A549 (cell line): ENCODE measurements at regions not wholly inside any gene's neighbourhood (a gene's known extent, or its start where the extent isn't known, plus 50 kb on each side); places are given as distances from the start of the nearest gene placed in this dataset.

ENCODE experiments used
- ATAC-seq, 2 experiments: fragments of 200-7000 bp in 1 of 2; fragments of >200 bp in 1 of 2; cut with Nextera tagmentation in 1 of 2; cut with Tn5 transposase in 1 of 2; 3 replicates each; pipeline versions ENCODE4 v1.8.0 to v1.9.1; 2018 to 2020; ENCODE audit warnings: mild to moderate bottlenecking in 1 of 2, moderate library complexity in 1 of 2
- CTCF ChIA-PET: fragments of 300-600 bp; sonication (Branson Sonifier 250); formaldehyde crosslinking; extraction: SDS; loops from one replicate; lab custom pipeline; 2021; ENCODE audit warnings: antibody characterized with exemption, inconsistent platforms; lab: Yijun Ruan, JAX
- POLR2A ChIA-PET: fragments of 350-600 bp; formaldehyde crosslinking; extraction: SDS; loops from one replicate; lab custom pipeline; 2021; ENCODE audit warnings: antibody characterized with exemption, inconsistent platforms; lab: Yijun Ruan, JAX
- DNase-seq, 2 experiments: peaks; one replicate each; pipeline versions ENCODE4 v3.0.0 to v3.0.0-alpha.2; 2011 to 2016; ENCODE audit warnings: low read depth in 1 of 2, low spot score in 1 of 2
- FAIRE-seq: peaks from 2 replicates; lab custom pipeline; 2011; peaks lifted over from hg19 to GRCh38; lab: Jason Lieb, UNC
- H3K27ac ChIP-seq, 2 experiments: fragments of >200 bp; sonication (Bioruptor Twin); formaldehyde crosslinking; 3 replicates each; pipeline ENCODE4 v1.5.1; 2016 to 2017
- H3K4me1 ChIP-seq: fragments of >200 bp; sonication (Bioruptor Twin); formaldehyde crosslinking; 3 replicates; pipeline ENCODE4 v1.6.1; 2016
- H3K4me2 ChIP-seq: fragments of >200 bp; sonication (Bioruptor Twin); formaldehyde crosslinking; 3 replicates; pipeline ENCODE4 v1.6.1; 2016
- H3K4me3 ChIP-seq: fragments of >200 bp; sonication (Bioruptor Twin); formaldehyde crosslinking; 3 replicates; pipeline ENCODE4 v1.5.1; 2016
- H3K9me3 ChIP-seq: fragments of >200 bp; sonication (Bioruptor Twin); formaldehyde crosslinking; 3 replicates; pipeline ENCODE4 v1.6.1; 2016
- ATOH8 ChIP-seq: fragments of 250-450 bp; sonication (Bioruptor Pico); IDR thresholded peaks from 2 replicates; pipeline ENCODE4 v1.5.0; 2020; ENCODE audit warnings: low read depth, mild to moderate bottlenecking, moderate library complexity
- BCL3 ChIP-seq: fragments of >200 bp; sonication (Bioruptor Twin); formaldehyde crosslinking; IDR thresholded peaks from 3 replicates; pipeline ENCODE4 v1.6.1; 2016
- CBX8 ChIP-seq: fragments of 200-600 bp; sonication (generic); IDR thresholded peaks from 2 replicates; pipeline ENCODE4 v1.6.1; 2016
- CHD2 ChIP-seq: fragments of 150-350 bp; IDR thresholded peaks from 2 replicates; pipeline ENCODE4 v1.6.1; 2014; ENCODE audit warnings: low read length; ENCODE audit not compliant: partially characterized antibody
- EHF ChIP-seq: fragments of 250-450 bp; sonication (Bioruptor Pico); IDR thresholded peaks from 2 replicates; pipeline ENCODE4 v1.5.0; 2020; ENCODE audit warnings: mild to moderate bottlenecking
- EHMT2 ChIP-seq: fragments of 200-600 bp; sonication (generic); IDR thresholded peaks from 2 replicates; pipeline ENCODE4 v1.6.1; 2016; ENCODE audit warnings: antibody characterized with exemption, low read depth, mild to moderate bottlenecking, moderate library complexity
- FOSB ChIP-seq: fragments of 250-450 bp; sonication (Bioruptor Pico); IDR thresholded peaks from 2 replicates; pipeline ENCODE4 v1.5.0; 2020; ENCODE audit warnings: mild to moderate bottlenecking, moderate library complexity
- FOSL2 ChIP-seq, 2 experiments: fragments of 450-650 bp in 1 of 2; fragments of >200 bp in 1 of 2; sonication (Bioruptor Twin) in 1 of 2; formaldehyde crosslinking; IDR thresholded peaks; 2 replicates each; pipeline versions ENCODE4 v1.5.0 to v1.6.1; 2016 to 2020; ENCODE audit warnings: mild to moderate bottlenecking in 1 of 2, moderate library complexity in 1 of 2
- GATA3 ChIP-seq: IDR thresholded peaks from 2 replicates; pipeline ENCODE4 v1.6.1; 2012; ENCODE audit warnings: borderline replicate concordance
- HES2 ChIP-seq: fragments of >200 bp; sonication (Bioruptor Twin); formaldehyde crosslinking; IDR thresholded peaks from 2 replicates; pipeline ENCODE4 v1.6.1; 2016
- HEYL ChIP-seq: fragments of 250-450 bp; sonication (Bioruptor Pico); IDR thresholded peaks from 2 replicates; pipeline ENCODE4 v1.8.0; 2021; ENCODE audit warnings: mild to moderate bottlenecking, moderate library complexity
- JUN ChIP-seq, 2 experiments: fragments of >200 bp; sonication (Bioruptor Twin); formaldehyde crosslinking; IDR thresholded peaks; 2 replicates in 1 of 2; 3 replicates in 1 of 2; pipeline ENCODE4 v1.6.1; 2016 to 2017
- MAFK ChIP-seq: fragments of 450-650 bp; IDR thresholded peaks from 2 replicates; pipeline ENCODE4 v1.6.1; 2014; ENCODE audit not compliant: partially characterized antibody
- MAZ ChIP-seq: fragments of 150-350 bp; IDR thresholded peaks from 2 replicates; pipeline ENCODE4 v1.6.1; 2014; ENCODE audit warnings: antibody characterized with exemption, low read depth, low read length, borderline replicate concordance
- NR3C1 ChIP-seq: fragments of >200 bp; sonication (Bioruptor Twin); formaldehyde crosslinking; IDR thresholded peaks from 3 replicates; pipeline ENCODE4 v1.6.1; 2017
- POLR2A ChIP-seq: IDR thresholded peaks from 2 replicates; pipeline ENCODE4 v1.6.1; 2012; ENCODE audit warnings: mild to moderate bottlenecking, low read length
- RAD21 ChIP-seq, 2 experiments: fragments of >200 bp in 1 of 2; sonication (Bioruptor Twin) in 1 of 2; formaldehyde crosslinking in 1 of 2; IDR thresholded peaks in 1 of 2; conservative IDR thresholded peaks in 1 of 2; 2 replicates in 1 of 2; 3 replicates in 1 of 2; pipeline ENCODE4 v1.6.1; 2012 to 2018; ENCODE audit warnings: inconsistent platforms in 1 of 2
- RNF2 ChIP-seq: fragments of 200-600 bp; sonication (generic); IDR thresholded peaks from 2 replicates; pipeline ENCODE4 v1.6.1; 2016; ENCODE audit warnings: low read depth, mild to moderate bottlenecking, antibody characterized with exemption, moderate library complexity, borderline replicate concordance
- SMC3 ChIP-seq: fragments of >200 bp; sonication (Bioruptor Twin); formaldehyde crosslinking; IDR thresholded peaks from 3 replicates; pipeline ENCODE4 v1.6.1; 2018; ENCODE audit warnings: inconsistent platforms
- TFCP2L1 ChIP-seq: fragments of 250-450 bp; sonication (Bioruptor Pico); IDR thresholded peaks from 2 replicates; pipeline ENCODE4 v1.5.0; 2021; ENCODE audit warnings: mild to moderate bottlenecking
- TP53 ChIP-seq: fragments of 250-450 bp; sonication (Bioruptor Pico); IDR thresholded peaks from 2 replicates; pipeline ENCODE4 v1.5.0; 2021; ENCODE audit warnings: mild to moderate bottlenecking, moderate library complexity
- ZSCAN20 ChIP-seq: fragments of 250-450 bp; sonication (Bioruptor Pico); IDR thresholded peaks from 2 replicates; pipeline ENCODE4 v1.8.0; 2022; ENCODE audit warnings: mild to moderate bottlenecking, moderate library complexity
- WGBS: methylation state at CpG from one replicate; pipeline ENCODE4 v1.1.6; 2017; ENCODE audit errors: missing lambda C conversion rate; 5-methylcytosine and 5-hydroxymethylcytosine counted together

- no peak for ATAC-seq
- CTCF ChIA-PET = interaction anchor here (0.6 kb wide), 1 partner anchor 58 kb away, joined by 3 read pairs; no protein-coding TSS in a partner anchor
These were observed 545.1 kb downstream of the EFNB2 start for GRCh38 chr13:105990256-105990958.

GRCh38 chr13:105984646-105985045 lies 550.8 kb downstream of the EFNB2 start:
- ChIA-PET POLR2A (no interaction called here), CTCF (interaction anchor here (0.6 kb wide), 1 partner anchor 680 kb away, joined by 3 read pairs; no protein-coding TSS in a partner anchor)
- H3K9me3 ChIP-seq = no peaks in the 10 kb centered on the region
- no peak for TF ChIP-seq BCL3
- no peak for TF ChIP-seq ATOH8 (CRISPR knock-in tag)
- TF ChIP-seq HES2 = no peak
- TF ChIP-seq SMC3 = no peak
- no peak for TF ChIP-seq FOSB (CRISPR knock-in tag)
- TF ChIP-seq ZSCAN20 (CRISPR knock-in tag) = no peak
- no peak for TF ChIP-seq POLR2A
- TF ChIP-seq CHD2 = no peak
- TF ChIP-seq RAD21 (conservative IDR thresholded peaks at IDR 0.05 in 1 of 2, IDR thresholded peaks at IDR 0.05 in 1 of 2) = no peak
- no peak for TF ChIP-seq TP53 (CRISPR knock-in tag)
- TF ChIP-seq NR3C1 = no peak
- TF ChIP-seq MAFK = no peak
- TF ChIP-seq MAZ = no peak
- TF ChIP-seq GATA3 = no peak
- no peak for TF ChIP-seq RNF2
- no peak for TF ChIP-seq JUN (IDR thresholded peaks at IDR 0.05)
- H3K4me3 ChIP-seq = no peak overlapping the region
- no peak overlapping the region for H3K27ac ChIP-seq
- H3K4me1 ChIP-seq = 0 out of 3 replicates have a peak, but pooled peaks cover 3% of the 10 kb centered on the region
- ATAC-seq (no peak), DNase-seq (no peak), FAIRE-seq (no peak)
- no peak overlapping the region for H3K4me2 ChIP-seq
- WGBS = 66% methylated on average over 11 of the region's 11 CpGs

More at GRCh38 chr13:105990256-105990958, 545.1 kb downstream of the EFNB2 start:
- TF ChIP-seq EHF = no peak
- Histone ChIP-seq H3K4me1 (no peaks in the 10 kb centered on the region), H3K4me2 (no peak overlapping the region), H3K27ac (no peak overlapping the region), H3K4me3 (no peak overlapping the region), H3K9me3 (no peaks in the 10 kb centered on the region)
- POLR2A ChIA-PET = no interaction called here
- FAIRE-seq (no peak), DNase-seq (no peak)
- WGBS = 34% methylated on average over 4 of the region's 4 CpGs

GRCh38 chr13:105984236-105984635 lies 551.2 kb downstream of the EFNB2 start:
- 76% methylated on average over 3 of the region's 3 CpGs for WGBS
- FAIRE-seq = no peak

More at GRCh38 chr13:105984236-105984635, 551.2 kb downstream of the EFNB2 start:
- Histone ChIP-seq H3K4me3 (no peak overlapping the region), H3K27ac (no peak overlapping the region), H3K4me2 (no peak overlapping the region), H3K4me1 (0 out of 3 replicates have a peak, but pooled peaks cover 5% of the 10 kb centered on the region), H3K9me3 (no peaks in the 10 kb centered on the region)
- TF ChIP-seq TFCP2L1 (CRISPR knock-in tag) = no peak
- TF ChIP-seq FOSL2 (IDR thresholded peaks at IDR 0.05) = no peak
- TF ChIP-seq FOSL2 (CRISPR knock-in tag; IDR thresholded peaks at IDR 0.05) = no peak
- TF ChIP-seq EHMT2 = no peak
- TF ChIP-seq HEYL (CRISPR knock-in tag) = no peak
- no peak for TF ChIP-seq BCL3
- no peak for TF ChIP-seq CBX8
- no peak for TF ChIP-seq JUN (IDR thresholded peaks at IDR 0.05)
- no peak for TF ChIP-seq TP53 (CRISPR knock-in tag)
- ChIA-PET CTCF (interaction anchor here (0.6 kb wide), 1 partner anchor 679 kb away, joined by 3 read pairs; no protein-coding TSS in a partner anchor), POLR2A (no interaction called here)
- DNase-seq (no peak), ATAC-seq (no peak)
